ENCODE measurements at regions not wholly inside any gene's neighbourhood (a gene's known extent, or its start where the extent isn't known, plus 50 kb on each side); places are given as distances from the start of the nearest gene placed in this dataset.

DNA sequence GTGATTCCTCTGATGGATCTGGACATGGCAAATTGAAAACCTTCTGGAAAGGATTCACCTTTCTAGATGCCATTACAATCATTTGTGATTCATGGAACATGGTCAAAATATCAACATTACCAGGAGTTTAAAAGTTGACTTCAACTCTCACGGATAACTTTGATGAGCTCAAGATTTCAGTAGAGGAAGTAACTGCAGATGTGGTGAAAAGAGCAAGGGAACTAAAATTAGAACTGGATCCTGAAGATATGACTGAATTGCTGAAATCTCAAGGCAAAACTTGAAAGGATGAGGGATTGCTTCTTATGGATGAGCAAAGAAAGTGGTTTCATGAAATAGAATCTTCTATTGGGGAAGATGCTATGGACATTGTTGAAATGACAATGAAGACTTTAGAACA, 293.6 kb downstream of the ARHGAP12 start:
- H3K4me1 ChIP-seq (ENCODE audit: control insufficient read depth, extremely low read depth, insufficient read depth, low read length) = peaks cover 9% of the 10 kb centered on the region
- no peak overlapping the region for H2AFZ ChIP-seq (ENCODE audit: control insufficient read depth, low read length)
- dilution Hi-C loops (cut with MboI; ENCODE audit: extremely low pct_ligation_motif_present, low sequenced_read_pairs) = no loop called here
- no peak overlapping the region for H3K4me2 ChIP-seq (ENCODE audit: control insufficient read depth, extremely low read depth, insufficient read depth, low read depth, low read length)
- no peaks in the 10 kb centered on the region for H3K27me3 ChIP-seq (ENCODE audit: control insufficient read depth, extremely low read depth, insufficient read depth, low read length)
- H3K9me3 ChIP-seq (ENCODE audit: control insufficient read depth, low read depth, low read length) = no peaks in the 10 kb centered on the region
- no peaks in the 10 kb centered on the region for H3K36me3 ChIP-seq (ENCODE audit: control insufficient read depth in 2 of 2, extremely low read depth in 1 of 2, insufficient read depth in 2 of 2, low read length in 2 of 2)
- H3K9ac ChIP-seq (ENCODE audit: control insufficient read depth, extremely low read depth, insufficient read depth, low read length) = no peak overlapping the region
- H3K79me2 ChIP-seq (ENCODE audit: control insufficient read depth, insufficient read depth, low read length) = no peaks in the 10 kb centered on the region
- no peaks in the 10 kb centered on the region for H3K9me1 ChIP-seq (ENCODE audit: control insufficient read depth, extremely low read depth, insufficient read depth, low read length)
- DNase-seq (ENCODE audit: low read depth, low spot score) (no peak), FAIRE-seq (peak; percentile 41)
- TF ChIP-seq EZH2 (IDR thresholded peaks at IDR 0.05; ENCODE audit: low read length) = no peak
- TF ChIP-seq, protein P1, sequence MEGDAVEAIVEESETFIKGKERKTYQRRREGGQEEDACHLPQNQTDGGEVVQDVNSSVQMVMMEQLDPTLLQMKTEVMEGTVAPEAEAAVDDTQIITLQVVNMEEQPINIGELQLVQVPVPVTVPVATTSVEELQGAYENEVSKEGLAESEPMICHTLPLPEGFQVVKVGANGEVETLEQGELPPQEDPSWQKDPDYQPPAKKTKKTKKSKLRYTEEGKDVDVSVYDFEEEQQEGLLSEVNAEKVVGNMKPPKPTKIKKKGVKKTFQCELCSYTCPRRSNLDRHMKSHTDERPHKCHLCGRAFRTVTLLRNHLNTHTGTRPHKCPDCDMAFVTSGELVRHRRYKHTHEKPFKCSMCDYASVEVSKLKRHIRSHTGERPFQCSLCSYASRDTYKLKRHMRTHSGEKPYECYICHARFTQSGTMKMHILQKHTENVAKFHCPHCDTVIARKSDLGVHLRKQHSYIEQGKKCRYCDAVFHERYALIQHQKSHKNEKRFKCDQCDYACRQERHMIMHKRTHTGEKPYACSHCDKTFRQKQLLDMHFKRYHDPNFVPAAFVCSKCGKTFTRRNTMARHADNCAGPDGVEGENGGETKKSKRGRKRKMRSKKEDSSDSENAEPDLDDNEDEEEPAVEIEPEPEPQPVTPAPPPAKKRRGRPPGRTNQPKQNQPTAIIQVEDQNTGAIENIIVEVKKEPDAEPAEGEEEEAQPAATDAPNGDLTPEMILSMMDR (optimal IDR thresholded peaks at IDR 0.05 in 1 of 3, IDR thresholded peaks at IDR 0.05 in 1 of 3, conservative IDR thresholded peaks at IDR 0.05 in 1 of 3; ENCODE audit: extremely low read depth in 1 of 3, insufficient read depth in 2 of 3, low read length in 3 of 3) = no peak
- H3K27ac ChIP-seq (ENCODE audit: control insufficient read depth, insufficient read depth, low read length) = no peak overlapping the region
- H4K20me1 ChIP-seq (ENCODE audit: control insufficient read depth, extremely low read depth, insufficient read depth, low read length) = no peaks in the 10 kb centered on the region
- no peak overlapping the region for H3K4me3 ChIP-seq (ENCODE audit: control insufficient read depth in 2 of 3, extremely low read depth in 1 of 3, insufficient read depth in 2 of 3, low read depth in 1 of 3, low read length in 3 of 3)

DNA sequence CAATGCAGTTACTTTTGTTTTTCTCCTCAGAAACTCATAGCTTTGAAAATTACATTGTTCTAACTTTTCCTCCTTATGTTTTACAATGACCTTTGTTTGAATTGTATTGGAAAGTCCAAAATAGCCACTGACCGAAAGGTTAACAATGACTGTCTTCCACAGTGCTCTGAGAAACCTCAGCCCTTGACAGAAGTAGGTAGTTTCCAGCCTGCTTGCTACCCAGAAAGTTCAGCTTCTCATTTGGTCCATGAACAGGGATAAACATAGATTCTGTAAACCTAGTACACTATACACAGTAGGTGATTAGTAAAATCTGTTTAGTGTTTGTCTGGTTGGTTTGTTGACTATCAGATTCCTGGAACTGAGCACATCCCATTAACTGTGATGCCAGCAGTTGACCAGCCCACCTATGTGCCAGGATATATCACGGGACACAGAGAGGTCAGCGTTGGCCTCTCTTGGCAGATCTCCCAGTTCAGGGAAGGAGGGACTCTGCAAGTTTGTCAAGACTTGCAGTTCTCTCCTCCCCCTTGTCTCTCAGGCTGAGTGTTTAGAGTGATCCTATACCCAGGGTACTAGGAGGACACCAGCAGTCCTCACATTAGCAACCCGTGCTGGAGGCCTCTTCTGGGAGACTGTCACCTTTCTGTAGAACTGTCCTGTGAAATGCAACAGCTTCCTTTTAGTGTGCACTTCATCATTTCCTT, 297.6 kb downstream of the ARHGAP12 start:
- H3K9ac ChIP-seq (ENCODE audit: control insufficient read depth, extremely low read depth, insufficient read depth, low read length) = no peak overlapping the region
- H3K27ac ChIP-seq (ENCODE audit: control insufficient read depth, insufficient read depth, low read length) = no peak overlapping the region
- FAIRE-seq = peak; percentile 57
- H3K9me1 ChIP-seq (ENCODE audit: control insufficient read depth, extremely low read depth, insufficient read depth, low read length) = no peaks in the 10 kb centered on the region
- dilution Hi-C loops (cut with MboI; ENCODE audit: extremely low pct_ligation_motif_present, low sequenced_read_pairs) = no loop called here
- no peaks in the 10 kb centered on the region for H3K27me3 ChIP-seq (ENCODE audit: control insufficient read depth, extremely low read depth, insufficient read depth, low read length)
- H2AFZ ChIP-seq (ENCODE audit: control insufficient read depth, low read length) = no peak overlapping the region
- DNase-seq (ENCODE audit: low read depth, low spot score) = no peak
- no peak overlapping the region for H3K4me3 ChIP-seq (ENCODE audit: control insufficient read depth in 2 of 3, extremely low read depth in 1 of 3, insufficient read depth in 2 of 3, low read depth in 1 of 3, low read length in 3 of 3)
- H3K4me1 ChIP-seq (ENCODE audit: control insufficient read depth, extremely low read depth, insufficient read depth, low read length) = peaks cover 7% of the 10 kb centered on the region
- TF ChIP-seq, protein P1 (optimal IDR thresholded peaks at IDR 0.05 in 1 of 3, IDR thresholded peaks at IDR 0.05 in 1 of 3, conservative IDR thresholded peaks at IDR 0.05 in 1 of 3; ENCODE audit: extremely low read depth in 1 of 3, insufficient read depth in 2 of 3, low read length in 3 of 3) = no peak
- TF ChIP-seq EZH2 (IDR thresholded peaks at IDR 0.05; ENCODE audit: low read length) = no peak
- H3K36me3 ChIP-seq (ENCODE audit: control insufficient read depth in 2 of 2, extremely low read depth in 1 of 2, insufficient read depth in 2 of 2, low read length in 2 of 2) = no peaks in the 10 kb centered on the region
- H3K79me2 ChIP-seq (ENCODE audit: control insufficient read depth, insufficient read depth, low read length) = no peaks in the 10 kb centered on the region
- H4K20me1 ChIP-seq (ENCODE audit: control insufficient read depth, extremely low read depth, insufficient read depth, low read length) = no peaks in the 10 kb centered on the region
- H3K9me3 ChIP-seq (ENCODE audit: control insufficient read depth, low read depth, low read length) = no peaks in the 10 kb centered on the region
- H3K4me2 ChIP-seq (ENCODE audit: control insufficient read depth, extremely low read depth, insufficient read depth, low read depth, low read length) = no peak overlapping the region
